Inferior parietal cortex (tissue), 1 donor: ENCODE measurements at regions not wholly inside any gene's neighbourhood (a gene's known extent, or its start where the extent isn't known, plus 50 kb on each side); places are given as distances from the start of the nearest gene placed in this dataset.
"Not testable (repeated sequence)": the region's sequence is repeated elsewhere in the genome, so short reads cannot be mapped to it uniquely, and the experiment has no call there.

Source experiments
- DNase-seq: peaks from one replicate; pipeline ENCODE4 v3.0.0-alpha.2; 2016; ENCODE audit errors: extremely low spot score

DNA sequence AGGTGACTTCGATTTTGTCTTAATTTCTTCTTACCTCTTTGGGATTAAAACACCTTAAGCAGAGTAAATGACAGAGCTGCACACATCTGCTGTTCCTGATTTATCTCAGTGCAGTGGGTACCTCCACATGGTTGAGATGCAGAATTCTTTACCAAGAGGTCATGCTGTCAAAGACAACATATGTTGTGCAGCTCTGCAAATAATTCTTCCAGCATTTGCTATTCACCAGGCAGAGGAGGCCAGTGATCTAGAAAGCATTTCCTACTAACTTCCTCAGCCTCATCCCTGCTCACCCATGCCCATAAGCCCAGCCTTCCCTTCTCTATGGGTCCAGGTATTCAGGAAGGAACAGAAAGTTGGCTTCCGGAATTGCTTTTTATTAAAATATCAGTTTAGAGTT lies 109.3 kb downstream of the THBS2 start:
- no peak for DNase-seq

GRCh38 chr6:169142538-169142844 lies 111.2 kb downstream of the THBS2 start:
- DNase-seq, result no peak

GRCh38 chr6:169141671-169142537 lies 111.7 kb downstream of the THBS2 start:
- peak; percentile 20 for DNase-seq

DNA sequence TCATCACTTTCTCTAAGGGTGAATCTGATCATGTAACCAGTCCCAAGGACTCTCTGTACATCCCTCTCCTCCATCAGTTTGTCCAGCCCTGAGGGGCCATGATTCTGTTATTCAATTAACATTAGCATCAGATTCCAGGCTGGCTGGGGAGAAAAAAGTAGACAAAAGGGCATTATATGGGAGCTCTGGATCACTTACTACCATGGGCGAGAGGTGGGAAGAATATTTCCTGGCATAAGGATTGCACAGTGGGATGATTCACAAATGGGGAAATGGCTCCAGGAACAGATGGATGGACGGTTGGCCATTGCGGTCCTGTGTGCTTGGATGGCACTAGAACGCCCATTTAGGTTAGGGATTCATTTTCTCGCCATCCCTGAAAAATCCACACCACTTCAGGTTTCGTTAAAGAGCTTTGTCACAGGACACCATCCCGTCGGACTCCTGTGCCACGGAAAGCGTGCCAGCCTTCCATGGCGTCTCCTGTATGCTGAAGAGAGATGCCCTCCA lies 112.6 kb downstream of the THBS2 start:
- no peak for DNase-seq

DNA sequence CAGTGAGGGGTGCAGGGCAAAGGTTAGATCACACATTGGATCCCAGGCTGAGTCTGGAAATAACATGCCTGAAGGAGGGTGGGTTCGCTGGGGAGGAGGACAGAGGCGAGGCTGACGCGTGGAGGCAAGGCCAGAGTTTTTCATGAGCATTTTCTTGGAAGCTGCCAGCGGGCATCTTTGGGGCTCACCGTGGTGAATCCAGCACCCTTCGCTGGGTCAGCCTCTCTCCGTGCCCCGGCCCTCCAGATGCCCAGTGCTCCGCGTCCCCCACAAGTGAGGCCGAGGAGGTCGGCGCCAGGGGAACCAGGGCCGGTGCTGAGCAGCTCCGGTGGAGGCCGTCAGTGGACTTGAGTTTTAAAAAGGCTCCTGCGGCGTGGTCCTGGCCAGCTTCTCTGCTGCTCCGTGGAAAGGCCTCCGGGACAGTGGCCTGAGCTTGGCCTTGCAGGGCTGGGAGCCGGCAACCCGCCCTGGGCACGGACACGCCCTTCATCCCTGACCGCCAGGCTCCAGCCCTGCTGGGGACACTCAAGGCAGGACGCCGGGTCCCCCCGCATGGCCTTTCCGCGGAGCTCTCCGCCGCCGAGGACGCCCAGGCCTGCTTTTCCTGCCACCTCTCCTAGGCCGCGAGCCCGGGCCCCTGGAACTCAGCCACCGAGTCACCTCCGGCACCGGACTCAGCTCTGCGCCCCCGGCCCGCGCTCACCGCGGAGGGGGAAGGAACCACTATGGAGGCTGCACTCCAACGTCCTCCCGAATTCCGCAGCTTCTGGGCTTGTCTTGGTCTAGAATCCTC lies 114.3 kb downstream of the THBS2 start:
- no peak for DNase-seq

GRCh38 chr6:169132352-169132940 lies 121.2 kb downstream of the THBS2 start:
- DNase-seq, result no peak

GRCh38 chr6:169131390-169131789 lies 122.3 kb downstream of the THBS2 start:
- peak; percentile 12 for DNase-seq

DNA sequence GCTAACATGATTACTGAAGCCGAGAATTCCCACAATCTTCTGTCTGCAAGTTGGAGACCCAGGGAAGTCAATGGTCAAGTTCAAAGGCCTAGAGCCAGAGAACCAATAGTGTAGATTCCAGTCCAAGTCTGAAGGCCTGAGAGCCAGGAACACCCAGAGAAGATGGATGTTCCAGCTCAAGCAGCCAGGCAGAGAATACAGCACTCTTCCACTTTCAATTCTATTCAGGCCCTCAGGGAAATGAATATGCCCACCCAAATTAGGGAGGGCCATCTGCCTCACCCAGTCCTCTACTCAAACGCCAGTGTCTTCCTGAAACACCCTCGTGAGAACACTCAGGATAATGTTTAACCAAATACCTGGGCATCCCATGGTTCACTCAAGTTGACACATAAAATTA lies 123.5 kb downstream of the THBS2 start:
- DNase-seq, result no peak

GRCh38 chr6:169121013-169121412 lies 132.6 kb downstream of the THBS2 start:
- DNase-seq, result no peak

- DNase-seq, result no peak
Observed at GRCh38 chr6:169119669-169120068, 134.0 kb downstream of the THBS2 start.

DNA sequence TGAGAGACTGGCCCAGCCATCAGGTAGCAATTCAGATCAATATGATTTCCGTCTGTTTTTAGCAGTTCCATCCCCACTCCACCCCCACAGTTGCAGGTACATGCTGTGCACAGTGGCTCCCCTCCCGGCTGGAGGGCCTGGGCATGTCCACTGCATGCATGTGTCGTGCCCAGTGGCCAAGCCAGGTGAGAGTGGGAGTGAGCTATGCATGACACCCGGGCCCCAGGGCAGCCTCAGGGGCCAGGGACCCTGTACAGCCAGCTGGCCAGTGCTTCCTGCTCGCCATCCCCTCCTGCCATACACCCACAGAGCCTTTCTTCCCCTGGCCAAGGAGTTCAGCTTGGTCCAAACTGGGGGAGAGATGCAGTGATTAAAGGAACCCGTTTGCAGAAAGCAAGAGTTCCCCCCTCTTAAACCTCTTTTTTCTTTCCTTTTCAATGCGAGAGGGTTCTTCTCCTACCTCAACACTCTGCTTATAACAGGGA lies 135.3 kb downstream of the THBS2 start:
- DNase-seq, result no peak

- no peak for DNase-seq
Observed at GRCh38 chr6:169117663-169118062, 136.0 kb downstream of the THBS2 start.

GRCh38 chr6:169115632-169116031 lies 138.0 kb downstream of the THBS2 start:
- DNase-seq, result no peak

DNA sequence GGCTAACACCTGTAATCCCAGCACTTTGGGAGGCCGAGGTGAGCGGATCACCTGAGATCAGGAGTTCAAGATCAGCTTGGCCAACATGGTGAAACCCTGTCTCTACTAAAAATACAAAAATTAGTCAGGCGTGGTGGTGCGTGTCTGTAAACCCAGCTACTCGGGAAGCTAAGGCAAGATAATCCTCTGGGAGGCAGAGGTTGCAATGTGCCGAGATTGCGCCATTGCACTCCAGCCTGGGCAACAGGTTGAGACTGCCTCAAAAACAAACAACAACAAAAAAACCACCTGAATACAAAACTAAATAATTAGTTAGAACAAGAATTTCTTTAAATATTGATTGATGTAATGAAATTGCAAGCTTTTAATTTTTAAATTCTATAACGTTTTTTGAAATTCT lies 139.0 kb downstream of the THBS2 start:
- DNase-seq, result not testable (repeated sequence)

GRCh38 chr6:169112483-169113320 lies 140.9 kb downstream of the THBS2 start:
- no peak for DNase-seq

DNA sequence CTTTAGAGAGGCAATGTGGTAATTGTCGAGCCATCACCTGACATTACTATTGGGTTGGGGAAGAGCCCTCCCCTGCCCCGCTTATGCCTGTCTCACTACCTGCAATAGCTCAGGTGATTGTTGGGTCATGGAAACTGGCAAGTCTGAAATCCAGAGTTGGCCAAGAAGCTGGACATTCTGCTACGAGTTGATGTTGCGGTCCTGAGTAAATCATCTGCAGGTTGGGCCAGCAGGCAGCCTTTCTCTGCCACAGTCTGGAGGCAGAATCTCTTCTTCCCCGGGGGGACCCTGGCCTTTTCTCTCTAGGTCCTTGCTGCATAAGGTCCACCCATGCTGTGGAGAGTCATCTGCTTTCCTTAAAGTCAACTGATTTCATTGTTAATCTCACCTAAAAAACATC lies 142.4 kb downstream of the THBS2 start:
- no peak for DNase-seq

DNA sequence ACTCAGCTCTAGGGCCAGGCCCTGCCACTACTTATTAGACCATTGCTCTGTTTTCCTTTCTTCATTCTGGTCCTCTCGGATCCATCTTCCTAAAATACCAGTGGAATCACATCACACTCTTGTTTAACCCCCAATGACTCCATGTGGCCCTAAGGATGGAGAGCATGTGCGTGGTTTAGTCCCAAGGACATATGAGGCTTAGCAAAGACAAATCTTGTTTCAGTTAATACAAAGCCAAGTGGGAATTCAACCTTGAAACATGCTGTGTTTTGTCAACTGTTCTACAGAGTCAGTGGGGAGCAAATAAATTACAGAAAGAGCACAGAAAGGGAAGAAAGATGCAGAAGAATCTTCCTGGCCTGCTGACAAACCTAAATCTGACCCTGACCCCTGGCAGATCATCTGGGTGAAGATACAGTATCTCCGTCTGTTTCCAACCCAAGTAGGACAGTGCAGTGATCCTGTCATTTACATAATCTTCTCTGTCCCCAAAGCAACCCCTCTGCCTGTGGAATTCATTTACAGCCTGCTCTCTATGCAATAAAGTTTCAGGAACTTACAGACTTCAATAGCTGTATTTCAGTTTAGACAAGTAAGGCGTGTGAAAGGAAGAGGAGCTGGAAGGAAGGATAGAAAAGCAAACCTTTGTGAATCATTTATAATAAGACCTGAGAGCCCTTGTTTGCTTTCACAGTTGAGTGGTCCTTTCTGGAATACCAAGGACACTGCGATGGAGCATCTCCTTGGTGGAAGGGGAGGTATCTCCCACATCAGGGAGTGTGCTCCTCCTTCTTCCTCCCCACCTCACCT lies 144.0 kb downstream of the THBS2 start:
- DNase-seq, result no peak

GRCh38 chr6:169108753-169109152 lies 144.9 kb downstream of the THBS2 start:
- no peak for DNase-seq

DNA sequence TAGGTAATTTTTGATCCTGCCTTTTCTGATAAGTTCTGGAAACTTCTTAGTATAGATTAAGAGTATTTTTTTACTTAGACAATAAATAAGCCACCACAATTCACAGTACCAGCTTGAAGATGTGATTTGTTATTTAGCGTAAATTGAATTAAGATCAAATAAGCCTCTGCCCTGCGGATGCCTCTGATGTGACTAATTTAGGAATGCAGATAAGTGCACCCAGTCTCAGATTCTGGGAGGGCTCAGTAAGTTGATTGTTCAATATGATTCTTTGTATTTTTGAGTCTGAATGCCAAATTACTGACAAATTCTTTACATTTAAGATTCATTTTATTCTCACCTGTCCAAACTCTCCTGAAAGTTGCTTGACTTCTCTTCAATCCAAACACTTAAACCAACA lies 147.5 kb downstream of the THBS2 start:
- DNase-seq, result no peak

- no peak for DNase-seq
Observed at GRCh38 chr6:169101981-169102380, 151.7 kb downstream of the THBS2 start.
